Activated CD8-positive, alpha-beta T cell treated with anti-CD3 and anti-CD28 coated beads for 36 hours (primary cell): ENCODE measurements at regions not wholly inside any gene's neighbourhood (a gene's known extent, or its start where the extent isn't known, plus 50 kb on each side); places are given as distances from the start of the nearest gene placed in this dataset.
"Not testable (repeated sequence)": the region's sequence is repeated elsewhere in the genome, so short reads cannot be mapped to it uniquely, and the experiment has no call there.

Experiments used
- ATAC-seq: fragments of 200-7000 bp; cut with Tn5 transposase; one replicate; pipeline ENCODE4 v1.10.0; 2021; ENCODE audit warnings: mild to moderate bottlenecking, moderate library complexity
- CTCF ChIA-PET: fragments of 350-600 bp; sonication (Branson Sonifier 250); formaldehyde crosslinking; loops from one replicate; lab custom pipeline; 2021; ENCODE audit warnings: antibody characterized with exemption; lab: Charles Lee
- POLR2A ChIA-PET: fragments of 350-600 bp; sonication (Branson Sonifier 250); formaldehyde crosslinking; loops from one replicate; lab custom pipeline; 2021; ENCODE audit warnings: antibody characterized with exemption; lab: Charles Lee
- DNase-seq: peaks from one replicate; pipeline ENCODE4 v3.0.0-alpha.2; 2020
- H3K27ac Mint-ChIP-seq: one replicate; pipeline ENCODE4 v1.8.0; 2021; ENCODE audit warnings: mild to moderate bottlenecking, mixed read lengths
- H3K27me3 Mint-ChIP-seq: one replicate; pipeline ENCODE4 v1.8.0; 2021; ENCODE audit warnings: mixed read lengths
- H3K36me3 Mint-ChIP-seq: one replicate; pipeline ENCODE4 v1.8.0; 2021; ENCODE audit warnings: low read depth, mixed read lengths
- H3K4me1 Mint-ChIP-seq: one replicate; pipeline ENCODE4 v1.8.0; 2021; ENCODE audit warnings: low read depth, mixed read lengths
- H3K4me3 Mint-ChIP-seq: one replicate; pipeline ENCODE4 v1.8.0; 2021; ENCODE audit warnings: mild to moderate bottlenecking, moderate library complexity, mixed read lengths
- H3K9me3 Mint-ChIP-seq: one replicate; pipeline ENCODE4 v1.8.0; 2021; ENCODE audit warnings: mixed read lengths
- CTCF ChIP-seq: fragments of 200-600 bp; IDR thresholded peaks from one replicate; pipeline ENCODE4 v1.8.0; 2022; ENCODE audit warnings: antibody characterized with exemption, mild to moderate bottlenecking
- intact Hi-C: fragments of 100-400 bp; cut with micrococcal nuclease; formaldehyde crosslinking; loops from one replicate; pipeline ENCODE4 v1.10.0; 2022

DNA sequence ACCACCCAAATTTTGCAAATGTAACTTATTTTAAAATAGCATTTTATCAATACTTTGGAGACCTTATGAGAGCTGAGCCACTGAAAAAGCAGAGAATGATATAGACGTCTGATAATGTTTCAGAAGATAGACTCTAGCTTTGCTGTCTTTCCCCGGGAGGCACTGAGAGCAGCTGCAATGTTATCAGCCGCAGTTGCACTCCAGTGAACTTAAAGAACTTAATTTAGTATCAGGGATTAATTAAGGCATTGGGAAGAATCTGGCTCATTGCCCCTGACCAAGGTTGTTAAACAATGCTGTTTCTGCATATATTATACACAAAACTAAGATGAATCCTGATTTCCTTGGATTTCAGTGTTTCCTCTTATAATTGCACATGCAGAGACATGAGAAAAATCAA, 75.7 kb upstream of the SGCG start:
- Mint-ChIP-seq H3K4me3 (no peak overlapping the region), H3K27ac (no peak overlapping the region), H3K36me3 (no peaks in the 10 kb centered on the region), H3K27me3 (peaks cover 2% of the 10 kb centered on the region), H3K9me3 (no peaks in the 10 kb centered on the region), H3K4me1 (no peaks in the 10 kb centered on the region)
- ChIA-PET CTCF (no interaction called here), POLR2A (no interaction called here)
- TF ChIP-seq CTCF, result no peak
- ATAC-seq (no peak), DNase-seq (no peak)
- intact Hi-C loops, result no loop called here

GRCh38 chr13:23107665-23108064, 73.1 kb upstream of the SGCG start:
- intact Hi-C loops, result no loop called here
- TF ChIP-seq CTCF, result no peak
- Mint-ChIP-seq H3K9me3 (no peaks in the 10 kb centered on the region), H3K4me3 (no peak overlapping the region), H3K27ac (no peak overlapping the region), H3K27me3 (no peaks in the 10 kb centered on the region), H3K36me3 (no peaks in the 10 kb centered on the region), H3K4me1 (no peaks in the 10 kb centered on the region)
- ChIA-PET POLR2A (no interaction called here), CTCF (no interaction called here)
- no peak for ATAC-seq
- DNase-seq, result no peak

DNA sequence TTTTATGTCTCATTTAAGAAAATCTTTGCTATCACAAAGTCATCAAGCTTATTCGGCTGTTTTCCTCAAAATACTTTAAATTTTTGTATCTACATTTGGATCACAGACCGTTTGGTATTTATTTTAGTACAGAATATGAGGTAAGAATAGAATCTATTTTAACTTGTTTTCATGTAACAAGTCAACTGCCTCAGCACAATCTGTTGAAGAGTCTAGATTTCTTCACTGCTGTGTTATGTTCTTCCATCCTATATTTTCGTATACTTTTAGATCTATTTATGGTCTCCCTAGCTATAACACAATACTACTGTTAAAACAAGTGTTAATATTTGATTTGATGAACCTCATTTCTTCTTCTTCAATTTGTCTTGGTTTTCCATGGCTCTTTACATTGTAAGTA, 61.6 kb upstream of the SGCG start:
- H3K27me3 Mint-ChIP-seq, result no peaks in the 10 kb centered on the region
- ATAC-seq (no peak), DNase-seq (no peak)
- H3K9me3 Mint-ChIP-seq, result no peaks in the 10 kb centered on the region
- no peaks in the 10 kb centered on the region for H3K4me1 Mint-ChIP-seq
- no peak for TF ChIP-seq CTCF
- no peak overlapping the region for H3K4me3 Mint-ChIP-seq
- intact Hi-C loops, result no loop called here
- no peaks in the 10 kb centered on the region for H3K36me3 Mint-ChIP-seq
- H3K27ac Mint-ChIP-seq, result no peak overlapping the region
- ChIA-PET POLR2A (no interaction called here), CTCF (no interaction called here)

DNA sequence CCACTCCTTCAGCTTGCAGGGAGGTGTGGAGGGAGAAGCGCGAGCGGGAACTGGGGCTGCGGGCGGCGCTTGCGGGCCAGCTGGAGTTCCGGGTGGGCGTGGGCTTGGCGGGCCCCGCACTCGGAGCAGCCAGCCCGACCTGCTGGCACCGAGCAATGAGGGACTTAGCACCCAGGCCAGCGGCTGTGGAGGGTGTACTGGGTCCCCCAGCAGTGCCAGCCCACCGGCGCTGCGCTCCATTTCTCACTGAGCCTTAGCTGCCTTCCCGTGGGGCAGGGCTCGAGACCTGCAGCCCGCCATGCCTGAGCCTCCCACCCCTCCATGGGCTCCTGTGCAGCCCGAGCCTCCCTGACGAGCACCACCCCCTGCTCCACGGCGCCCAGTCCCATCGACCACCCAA, 53.2 kb upstream of the SGCG start:
- H3K9me3 Mint-ChIP-seq, ATAC-seq, H3K4me3 Mint-ChIP-seq, H3K27ac Mint-ChIP-seq, intact Hi-C loops, DNase-seq, H3K27me3 Mint-ChIP-seq, H3K4me1 Mint-ChIP-seq, H3K36me3 Mint-ChIP-seq, CTCF ChIA-PET: not testable (repeated sequence)
- POLR2A ChIA-PET, result interaction anchor here (0.6 kb wide), 1 partner anchor 35 kb away, joined by 4 read pairs; no protein-coding TSS in a partner anchor

- H3K36me3 Mint-ChIP-seq, result no peaks in the 10 kb centered on the region
- no peaks in the 10 kb centered on the region for H3K9me3 Mint-ChIP-seq
- intact Hi-C loops, result no loop called here
- ChIA-PET POLR2A (no interaction called here), CTCF (no interaction called here)
- no peak overlapping the region for H3K4me3 Mint-ChIP-seq
- no peaks in the 10 kb centered on the region for H3K4me1 Mint-ChIP-seq
- H3K27me3 Mint-ChIP-seq, result peaks cover 2% of the 10 kb centered on the region
- no peak for DNase-seq
- no peak for ATAC-seq
- TF ChIP-seq CTCF, result no peak
- no peak overlapping the region for H3K27ac Mint-ChIP-seq
Measured at GRCh38 chr13:23129331-23129730, 51.4 kb upstream of the SGCG start.
